Middle frontal gyrus (tissue), 1 donor: ENCODE measurements at regions not wholly inside any gene's neighbourhood (a gene's known extent, or its start where the extent isn't known, plus 50 kb on each side); places are given as distances from the start of the nearest gene placed in this dataset.

Source experiments
- DNase-seq: peaks from one replicate; pipeline ENCODE4 v3.0.0-alpha.2; 2015; ENCODE audit warnings: low spot score; ENCODE audit errors: extremely low spot score

DNA sequence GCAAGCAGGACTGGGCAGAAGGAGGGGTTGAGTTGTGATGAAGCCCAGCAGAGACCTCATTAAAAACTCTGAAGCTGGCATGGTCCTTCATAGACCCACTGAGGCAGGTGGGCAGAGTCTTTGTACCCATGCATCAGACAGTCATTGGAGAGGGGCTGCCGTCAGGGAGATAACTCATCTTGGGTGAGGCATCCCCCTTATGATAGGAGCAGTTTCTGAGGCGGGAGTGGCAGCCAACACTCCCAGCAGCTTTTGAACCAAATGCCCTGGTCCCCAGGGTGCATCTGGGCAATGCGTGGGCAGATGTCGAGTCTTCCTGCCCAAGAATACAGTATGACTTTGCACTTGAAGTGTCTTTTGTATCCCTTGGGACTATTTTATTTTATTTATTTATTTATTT, 68.1 kb downstream of the HTR5A start:
- DNase-seq = no peak

DNA sequence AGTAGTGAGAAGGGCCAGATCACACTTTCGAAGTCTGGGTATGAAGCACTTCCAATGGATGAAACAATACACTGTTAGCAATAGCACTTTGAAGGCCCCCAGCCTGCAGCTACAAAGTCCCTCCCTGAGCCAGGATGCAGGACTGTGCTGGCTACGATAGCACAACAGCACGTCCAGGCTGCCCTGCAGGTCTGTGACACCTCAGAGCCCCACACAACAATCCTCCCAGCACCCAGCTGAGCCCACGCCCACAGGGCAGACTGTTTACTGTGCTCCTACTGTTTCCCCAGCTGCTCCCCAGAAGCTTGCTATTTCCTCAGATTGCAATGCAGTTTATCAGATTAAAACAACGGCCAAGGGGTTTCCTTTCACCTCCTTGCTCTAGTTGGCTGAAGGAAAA, 71.4 kb downstream of the HTR5A start:
- DNase-seq = no peak

DNA sequence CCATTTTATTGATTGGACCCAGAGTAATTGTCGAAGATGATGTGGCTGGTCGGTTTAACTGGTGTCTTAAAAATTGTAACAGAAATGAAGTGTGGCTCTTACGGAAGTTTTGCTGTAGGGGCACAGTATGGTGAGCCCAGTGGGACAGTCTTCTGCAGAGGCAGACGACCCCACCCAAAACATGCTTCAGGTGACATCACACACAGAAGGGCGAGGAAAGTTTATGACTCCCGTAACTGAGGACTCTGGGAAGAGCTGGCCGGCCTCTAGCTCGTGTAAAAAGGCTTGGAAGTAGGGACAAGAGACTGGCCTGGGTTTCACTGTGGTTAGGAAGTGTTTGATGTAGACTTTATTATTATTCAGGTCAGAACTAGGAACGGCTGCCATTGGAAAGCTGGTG, 73.3 kb downstream of the HTR5A start:
- DNase-seq = no peak

DNA sequence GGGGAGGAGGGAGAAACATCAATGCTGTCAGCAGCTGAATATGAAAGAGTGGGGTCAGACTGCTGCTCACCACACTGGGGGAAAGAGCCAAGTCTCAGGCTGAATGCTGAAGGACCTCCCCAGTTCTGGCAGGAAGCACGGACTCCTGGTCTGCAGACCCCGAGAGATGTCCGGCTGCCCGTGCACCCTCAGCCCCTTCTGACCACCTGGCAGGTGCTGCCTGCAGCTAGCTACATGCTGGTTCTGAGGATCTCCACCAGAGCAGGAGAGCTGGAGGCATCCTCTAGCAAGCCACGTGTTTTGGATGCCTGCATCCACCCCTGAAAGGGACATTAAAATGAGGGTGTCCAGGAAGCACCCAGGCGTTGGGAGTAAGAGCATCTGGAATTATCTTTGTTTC, 74.2 kb downstream of the HTR5A start:
- no peak for DNase-seq

DNA sequence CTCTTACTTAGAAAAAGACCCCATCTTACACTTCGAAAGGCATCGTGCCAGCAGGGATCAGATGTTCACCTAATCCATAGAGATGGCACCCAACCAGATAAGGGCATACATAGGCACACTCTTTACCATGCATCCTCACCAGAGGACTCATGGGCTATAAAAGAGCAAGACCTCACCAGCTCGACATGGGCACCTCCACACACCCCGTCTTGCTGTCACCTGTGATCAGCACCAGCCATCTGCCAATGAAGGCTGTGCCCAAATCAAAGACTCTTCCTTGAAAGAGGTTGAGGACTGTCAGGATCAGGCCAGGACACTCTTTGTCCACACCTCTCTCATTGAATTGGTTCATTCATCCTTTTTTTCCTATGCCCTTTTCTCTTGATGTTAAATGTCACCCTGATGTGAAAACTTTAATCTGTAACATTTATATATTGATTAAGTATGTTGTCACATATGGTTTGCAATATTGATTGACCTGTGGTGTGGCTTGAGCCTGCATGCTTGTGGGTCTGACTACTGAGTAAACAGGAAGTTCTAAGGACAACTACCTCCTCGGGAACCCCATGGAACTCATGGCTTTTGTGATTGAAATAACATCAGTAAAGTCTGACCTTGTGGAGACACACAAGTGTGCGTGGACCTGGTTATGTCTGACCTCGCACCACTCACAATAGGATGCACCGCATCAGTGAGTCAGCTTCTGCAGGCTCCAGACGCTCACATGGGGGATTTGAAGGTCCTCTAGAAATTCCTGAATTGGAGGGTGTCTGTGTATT, 75.5 kb downstream of the HTR5A start:
- DNase-seq = no peak

DNA sequence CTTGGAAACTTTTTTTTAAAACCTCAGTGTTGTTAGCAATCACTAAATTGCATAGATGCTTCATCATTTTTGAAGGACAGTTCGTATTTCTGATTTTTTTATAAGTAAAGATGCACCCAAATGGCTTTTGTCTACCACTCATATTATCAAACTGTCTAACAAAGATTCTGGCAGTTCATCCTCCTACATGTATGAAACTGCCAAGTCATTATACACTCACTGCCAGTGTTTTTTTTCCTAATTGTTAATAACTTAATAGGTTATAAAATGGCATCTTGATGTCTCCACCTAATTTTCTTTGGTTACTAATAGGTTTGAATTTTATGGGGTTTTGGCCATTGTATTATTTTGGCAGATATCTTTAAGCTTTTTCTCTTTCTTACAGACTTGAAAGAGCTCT, 77.0 kb downstream of the HTR5A start:
- no peak for DNase-seq

DNA sequence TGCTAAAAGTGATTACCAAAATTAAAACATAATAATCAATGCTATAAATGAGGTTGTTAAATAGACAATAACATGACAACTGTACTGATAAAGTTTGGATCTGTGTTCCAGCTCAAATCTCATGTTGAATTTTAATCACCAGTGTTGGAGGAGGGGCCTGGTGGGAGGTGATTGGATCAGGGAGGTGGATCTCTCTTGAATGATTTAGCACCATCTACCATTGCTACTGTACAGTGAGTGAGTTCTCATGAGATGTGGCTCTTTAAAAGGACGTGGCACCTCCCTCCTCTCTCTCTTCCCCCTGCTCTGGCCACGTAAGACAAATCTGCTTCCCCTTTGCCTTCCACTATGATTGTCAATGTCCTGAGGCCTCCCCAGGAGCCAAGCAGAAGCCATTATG, 77.5 kb downstream of the HTR5A start:
- no peak for DNase-seq

DNA sequence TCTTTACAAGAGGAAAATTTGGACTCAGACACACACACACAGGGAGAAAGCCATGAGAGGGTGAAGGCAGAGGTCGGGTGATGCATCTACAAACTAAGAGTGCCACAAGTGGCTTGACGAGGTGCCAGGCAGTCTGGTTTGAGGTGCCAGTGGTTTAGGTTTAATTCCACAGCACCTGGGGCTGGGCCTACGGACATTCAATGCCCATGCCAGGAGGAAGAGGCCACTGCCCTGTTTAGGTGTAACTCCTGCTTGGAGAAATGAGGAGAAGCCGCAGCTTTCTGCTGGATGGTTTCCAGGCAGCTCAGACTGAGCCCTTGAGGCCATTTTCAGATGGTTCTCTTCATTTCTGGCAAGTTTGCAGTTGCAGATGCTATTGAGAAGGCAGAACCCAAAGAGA, 83.6 kb downstream of the HTR5A start:
- no peak for DNase-seq

DNA sequence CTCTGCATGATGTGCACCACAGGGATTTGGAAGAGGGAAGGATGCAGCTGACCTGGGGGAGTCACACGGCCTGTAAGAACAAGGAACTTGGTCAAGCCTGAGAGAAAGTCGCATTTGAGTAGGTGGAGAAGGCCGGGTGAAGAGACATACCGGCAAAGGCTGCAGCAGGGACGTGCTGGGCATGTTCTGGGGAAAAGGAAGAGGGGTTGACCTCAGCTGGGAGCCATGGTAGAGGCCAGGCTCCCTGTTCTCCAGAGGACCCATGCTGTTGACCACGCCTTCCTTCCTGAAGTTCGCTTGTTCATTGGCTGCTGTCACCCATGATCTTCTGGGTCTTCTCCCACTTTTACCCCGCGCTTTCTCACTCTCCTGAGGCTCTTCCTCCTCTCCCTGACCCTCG, 84.5 kb downstream of the HTR5A start:
- no peak for DNase-seq

DNA sequence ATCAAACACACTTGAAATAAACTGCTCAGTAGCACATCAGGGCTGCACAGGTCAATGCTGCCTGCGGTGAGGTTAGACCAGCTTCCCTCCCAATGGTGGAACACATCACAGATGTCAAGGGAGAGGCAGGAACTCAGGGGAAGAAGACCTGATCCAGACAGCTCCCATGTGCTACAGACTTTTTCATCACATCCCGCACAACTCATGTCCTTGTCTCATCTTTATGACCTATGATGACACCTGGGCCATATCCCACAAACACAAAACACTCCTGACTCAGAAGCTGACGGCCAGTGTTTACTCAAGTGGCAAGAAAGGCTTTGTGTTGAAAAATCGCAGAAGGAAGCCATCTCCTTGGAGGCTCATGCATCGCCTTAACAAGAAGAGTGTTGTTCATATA, 91.6 kb downstream of the HTR5A start:
- DNase-seq = no peak

DNA sequence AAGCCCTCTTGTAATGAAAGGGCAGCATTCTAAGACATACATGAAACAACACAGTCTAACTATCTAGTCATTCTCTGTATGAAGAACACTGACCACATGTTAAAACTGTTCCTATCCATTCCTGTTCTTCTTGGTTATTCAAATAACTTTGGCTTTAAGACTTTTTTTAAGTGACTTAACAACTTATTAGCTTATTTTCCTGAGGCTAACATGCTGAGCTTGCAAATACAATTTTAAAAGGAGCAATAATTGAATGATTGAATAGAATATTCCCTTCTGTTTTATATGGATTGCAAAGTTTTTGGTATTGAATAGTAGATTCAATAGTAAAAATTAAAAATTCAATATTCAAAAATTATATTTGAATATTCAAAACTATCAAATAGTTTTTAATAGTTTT, 92.3 kb downstream of the HTR5A start:
- no peak for DNase-seq

DNA sequence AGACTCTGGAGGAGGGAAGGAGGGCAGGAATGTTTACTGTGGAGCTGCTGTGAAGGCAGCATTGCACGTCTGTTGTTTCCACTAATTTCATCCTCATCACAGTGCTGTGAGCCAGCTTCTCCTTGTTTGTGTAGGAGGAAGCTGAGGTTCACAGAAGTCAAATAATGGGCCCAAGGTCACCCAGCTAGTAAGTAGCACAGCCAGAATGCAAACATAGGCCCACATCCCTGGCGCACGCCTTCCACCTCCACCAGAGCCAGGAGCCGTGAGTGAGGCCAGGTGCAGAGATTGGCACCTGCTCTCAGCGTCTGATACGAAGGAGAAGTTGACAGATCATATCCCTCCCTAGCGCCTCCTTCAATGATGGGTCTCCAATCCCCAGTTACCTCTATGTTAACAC, 93.6 kb downstream of the HTR5A start:
- DNase-seq = no peak

DNA sequence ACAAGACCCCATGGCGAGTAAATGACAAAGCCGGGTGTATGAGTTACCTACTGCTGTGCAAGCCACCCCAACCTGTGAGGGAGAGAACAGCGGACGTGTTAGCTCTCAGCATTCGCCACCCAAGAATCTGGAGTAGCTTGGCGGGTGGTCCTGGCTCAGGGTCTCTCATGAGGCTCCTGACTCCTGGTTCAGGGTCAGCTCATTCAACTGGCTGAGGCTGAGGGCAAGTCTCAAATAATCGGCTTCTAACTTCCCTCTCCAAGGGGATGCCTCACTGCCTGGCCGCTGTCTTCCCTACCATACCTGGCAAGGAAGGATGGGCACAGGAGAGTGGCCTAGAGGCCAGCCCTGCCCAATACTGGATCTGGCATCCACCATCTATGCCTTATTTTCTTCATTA, 94.2 kb downstream of the HTR5A start:
- no peak for DNase-seq

DNA sequence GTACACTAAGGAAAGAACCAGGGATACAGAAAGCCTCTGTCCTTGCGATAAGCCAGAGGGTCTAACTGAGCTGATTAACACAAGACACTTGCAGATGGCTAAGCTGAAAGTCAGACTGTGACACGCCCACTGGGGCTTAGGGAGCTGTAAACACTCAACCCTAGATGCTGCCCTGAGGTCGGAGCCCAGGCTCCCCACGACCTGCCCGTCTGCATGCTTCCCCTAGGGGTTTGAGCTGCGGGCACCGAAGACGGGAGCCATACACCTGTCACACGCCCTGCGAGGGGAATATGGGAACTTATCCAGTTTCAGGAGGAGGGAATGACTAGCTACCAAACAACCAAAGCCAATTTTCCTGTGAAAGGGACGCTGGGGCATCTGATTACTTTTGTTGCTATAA, 96.0 kb downstream of the HTR5A start:
- DNase-seq = no peak

DNA sequence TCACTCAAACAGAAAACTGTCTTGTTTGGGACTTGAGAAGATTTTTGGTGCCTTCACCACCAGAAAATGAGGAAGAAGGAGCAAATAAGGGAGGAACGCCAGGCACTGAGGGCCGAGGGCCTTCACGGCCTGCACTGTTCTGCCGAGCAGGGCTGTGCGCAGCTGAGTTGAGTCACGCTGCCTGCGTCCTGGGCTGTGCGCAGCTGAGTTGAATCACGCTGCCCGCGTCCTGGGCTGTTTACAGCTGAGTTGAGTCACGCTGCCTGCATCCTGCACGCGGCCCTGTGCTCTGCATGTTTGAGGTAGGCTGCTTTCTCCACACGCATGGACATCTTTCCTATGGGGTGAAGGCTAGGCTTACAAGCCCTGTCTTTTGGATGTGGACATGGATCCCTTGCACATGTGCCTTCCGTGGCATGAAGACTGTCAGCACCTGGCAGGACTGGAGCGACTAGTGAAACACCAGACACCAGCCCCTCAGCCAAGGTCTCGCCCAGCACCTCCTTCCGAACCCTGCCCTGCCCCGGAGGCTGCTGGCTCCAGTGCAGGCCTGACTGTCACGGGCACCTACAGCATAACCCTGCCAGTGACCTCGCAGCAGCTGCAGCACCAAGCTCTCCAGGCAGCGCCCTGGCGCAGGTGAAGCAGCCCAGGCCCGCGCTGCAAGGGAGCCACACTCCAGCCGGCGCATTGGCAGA, 96.7 kb downstream of the HTR5A start:
- no peak for DNase-seq

DNA sequence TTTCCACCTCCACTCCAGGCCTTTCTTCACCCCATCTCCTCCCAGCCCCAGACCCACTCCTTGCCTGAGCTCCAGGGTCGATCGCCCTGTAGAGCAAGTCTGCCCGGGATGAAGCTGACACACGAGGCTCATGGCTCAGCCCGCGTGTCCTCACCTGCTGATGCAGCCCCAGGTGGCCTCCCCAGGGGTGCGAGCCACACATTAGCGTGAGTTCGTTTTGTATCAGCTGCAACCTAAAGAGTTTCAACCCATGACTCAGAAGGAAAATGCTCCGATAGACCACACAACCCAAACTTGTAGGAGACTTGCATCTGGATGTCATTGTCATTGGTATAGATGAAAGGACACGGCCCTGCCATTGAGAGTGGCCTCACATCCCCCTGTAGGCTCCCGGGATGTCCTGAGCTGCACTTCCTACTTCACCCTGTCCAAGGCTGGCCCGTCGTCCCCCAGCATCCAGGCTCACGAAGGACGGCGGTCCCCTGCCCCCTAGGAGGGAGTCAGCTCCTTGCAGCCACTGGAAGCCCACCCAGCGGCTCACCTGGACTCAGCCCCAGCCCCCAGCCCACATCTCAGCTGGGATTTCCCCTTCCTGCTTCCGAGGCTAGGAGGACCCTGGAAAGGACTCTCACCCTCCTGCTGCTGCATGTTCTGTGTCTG, 97.7 kb downstream of the HTR5A start:
- no peak for DNase-seq

DNA sequence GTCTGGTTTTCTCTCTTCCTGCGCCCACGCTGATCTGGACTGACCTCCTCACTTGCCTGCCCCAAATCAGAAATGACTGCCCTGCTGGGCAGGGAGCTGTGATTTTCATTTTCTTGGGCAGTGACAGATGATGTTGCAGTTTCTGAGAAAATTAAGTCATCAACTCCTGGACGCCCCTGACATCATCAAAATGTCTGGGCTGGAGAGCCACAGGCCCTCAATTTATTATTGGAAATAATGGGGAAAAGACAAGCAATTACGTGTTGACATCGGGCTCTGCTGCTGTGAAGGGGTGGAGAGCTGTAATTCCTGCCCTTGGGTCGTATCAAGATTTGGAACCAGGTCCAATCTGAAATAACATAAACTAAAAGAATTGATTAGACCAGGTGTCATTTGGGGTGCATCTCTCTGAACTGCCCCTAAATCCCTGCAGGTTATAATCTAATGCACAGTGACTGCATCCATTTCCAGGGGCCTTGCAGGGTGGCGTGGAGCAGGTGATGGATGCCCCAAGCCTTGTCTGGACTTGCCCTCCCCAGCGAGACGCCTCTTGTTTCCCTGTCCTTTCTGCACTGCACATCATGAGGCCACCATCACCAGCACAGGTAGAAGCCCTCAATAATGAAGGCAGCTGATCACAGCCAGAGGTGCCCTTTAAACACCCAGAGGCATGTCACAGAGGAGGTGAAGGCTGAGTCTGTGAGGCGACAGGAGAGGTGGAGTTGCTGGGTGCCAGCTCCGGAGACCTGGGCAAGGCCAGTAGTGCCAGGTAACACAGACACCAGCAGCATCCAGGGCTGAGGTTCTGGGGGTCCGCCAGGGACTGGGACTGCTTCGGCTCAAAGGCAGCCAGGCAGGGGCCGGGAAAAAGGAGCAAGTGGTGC, 98.7 kb downstream of the HTR5A start:
- DNase-seq = no peak

DNA sequence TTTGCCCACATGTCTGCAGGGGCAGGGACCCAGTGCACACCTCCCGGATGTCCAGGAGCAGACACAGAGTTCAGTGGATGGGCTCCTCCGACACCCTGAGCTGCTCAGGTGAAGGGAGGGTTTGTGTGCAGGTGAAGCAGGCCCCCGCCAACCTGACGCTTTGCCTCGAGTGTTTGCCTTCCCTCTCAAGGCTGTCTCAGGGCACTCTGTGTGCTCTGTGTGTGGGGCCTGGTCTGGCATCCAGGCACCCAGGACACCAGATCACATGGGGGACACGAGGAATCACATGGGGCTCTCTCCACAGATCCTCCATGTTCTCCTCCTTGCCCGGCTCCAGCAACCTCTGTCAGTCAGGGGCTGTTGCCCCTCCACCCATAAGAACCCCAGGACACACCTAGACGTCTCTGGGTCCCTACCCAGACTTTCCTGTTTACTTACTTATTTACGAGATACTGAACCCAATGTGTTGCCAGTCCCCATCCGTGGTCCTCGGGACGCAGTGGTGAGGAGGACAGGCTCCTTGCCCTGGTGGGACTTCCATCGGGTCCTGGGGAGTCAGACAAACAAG, 99.5 kb downstream of the HTR5A start:
- DNase-seq = no peak

DNA sequence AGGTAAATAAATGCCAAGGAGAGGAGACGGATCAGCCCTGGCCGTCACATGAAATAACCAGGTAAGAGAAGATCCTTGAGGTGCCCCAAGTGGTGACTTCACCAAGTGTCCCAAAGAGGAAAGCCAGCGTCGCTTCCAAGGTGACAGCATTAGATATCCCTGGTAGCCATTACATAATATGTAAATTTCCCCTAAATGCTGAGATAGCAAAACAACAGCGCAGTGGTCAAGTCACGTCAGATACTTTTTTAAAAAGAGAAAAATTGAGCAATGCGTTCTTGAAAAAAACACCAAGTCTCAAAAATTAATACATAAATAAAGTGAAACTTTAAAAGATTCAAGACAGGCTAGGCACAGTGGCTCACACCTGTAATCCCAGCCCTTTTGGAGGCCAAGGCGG, 100.2 kb downstream of the HTR5A start:
- no peak for DNase-seq

DNA sequence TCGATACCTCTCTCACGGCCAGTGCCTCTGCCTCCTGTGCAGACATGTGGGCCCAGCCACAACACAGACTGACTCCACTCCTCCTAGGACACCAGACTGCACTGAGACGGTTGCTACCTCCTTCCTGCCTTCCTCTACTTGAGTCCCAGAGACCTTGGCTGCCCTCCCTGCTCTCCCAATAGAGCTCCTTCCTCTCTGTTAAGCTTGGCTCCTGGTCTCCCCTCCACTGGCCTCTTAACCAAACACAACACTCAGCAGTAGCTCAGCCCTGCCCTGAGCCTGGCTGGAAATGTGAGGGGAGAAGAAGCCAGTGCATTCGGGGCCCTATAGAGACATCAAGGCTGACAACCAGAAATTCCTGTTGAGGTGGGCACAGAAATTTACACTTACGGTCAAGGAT, 102.0 kb downstream of the HTR5A start:
- DNase-seq = no peak

DNA sequence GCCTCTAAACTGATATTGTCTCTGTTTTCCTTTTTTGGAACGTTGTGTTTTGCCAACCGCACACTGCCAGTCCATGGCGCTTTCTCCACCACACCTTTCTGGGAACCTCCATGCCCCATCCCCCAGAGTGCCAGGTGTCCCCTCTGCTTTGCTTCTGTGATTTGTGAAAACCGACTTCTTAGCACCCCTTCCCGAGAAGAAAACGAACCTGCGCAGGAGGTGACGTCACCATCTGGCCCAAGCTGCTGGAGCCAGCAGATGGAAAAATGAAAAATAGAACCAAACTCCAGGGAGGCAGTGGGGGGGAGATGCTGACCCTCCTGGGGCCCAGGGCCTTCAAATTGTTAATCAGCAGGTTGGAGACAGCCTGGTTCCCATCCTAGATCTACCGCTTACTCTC, 103.8 kb downstream of the HTR5A start:
- DNase-seq = no peak
